CD4-positive, alpha-beta memory T cell (primary cell): ENCODE measurements at regions not wholly inside any gene's neighbourhood (a gene's known extent, or its start where the extent isn't known, plus 50 kb on each side); places are given as distances from the start of the nearest gene placed in this dataset.

Source experiments
- CTCF ChIA-PET: fragments of 350-600 bp; sonication (Branson Sonifier 250); formaldehyde crosslinking; loops from one replicate; lab custom pipeline; 2021; ENCODE audit warnings: inconsistent platforms; ENCODE audit not compliant: partially characterized antibody; lab: Charles Lee
- POLR2A ChIA-PET: fragments of 350-600 bp; sonication (Branson Sonifier 250); formaldehyde crosslinking; loops from one replicate; lab custom pipeline; 2021; ENCODE audit not compliant: partially characterized antibody; lab: Charles Lee
- DNase-seq, 5 donors: peaks; one replicate each; pipeline versions ENCODE4 v3.0.0 to v3.0.0-alpha.2; 2020 to 2022; ENCODE audit warnings: mixed read lengths in 1 of 5
- H3K27ac ChIP-seq: one replicate; pipeline ENCODE4 v1.7.0; 2013; ENCODE audit warnings: low read depth, low read length
- H3K27me3 ChIP-seq: 2 replicates; pipeline ENCODE4 v1.7.0; 2013; ENCODE audit warnings: mild to moderate bottlenecking, low read length, moderate library complexity; ENCODE audit not compliant: insufficient read depth
- H3K36me3 ChIP-seq: 2 replicates; pipeline ENCODE4 v1.7.0; 2013; ENCODE audit warnings: mild to moderate bottlenecking, low read length, moderate library complexity; ENCODE audit not compliant: insufficient read depth
- H3K4me1 ChIP-seq: 2 replicates; pipeline ENCODE4 v1.7.0; 2013; ENCODE audit warnings: mild to moderate bottlenecking, low read length, moderate library complexity; ENCODE audit not compliant: insufficient read depth
- H3K4me3 ChIP-seq, 2 donors: one replicate each; pipeline ENCODE4 v1.7.0; 2013; ENCODE audit warnings: low read length in 2 of 2, mild to moderate bottlenecking in 1 of 2
- H3K9me3 ChIP-seq, 2 donors: one replicate each; pipeline ENCODE4 v1.7.0; 2013; ENCODE audit warnings: low read length in 2 of 2, control low read depth in 1 of 2; ENCODE audit not compliant: control insufficient read depth in 1 of 2
- H3K27ac Mint-ChIP-seq, 7 donors: one replicate each; pipeline ENCODE4 v1.8.0; 2020 to 2021; ENCODE audit warnings: mixed read lengths in 7 of 7, mild to moderate bottlenecking in 6 of 7, inconsistent platforms in 3 of 7, moderate library complexity in 3 of 7
- H3K27me3 Mint-ChIP-seq, 2 donors: one replicate each; pipeline ENCODE4 v1.8.0; 2020 to 2021; ENCODE audit warnings: mixed read lengths in 2 of 2
- H3K36me3 Mint-ChIP-seq, 2 donors: one replicate each; pipeline ENCODE4 v1.8.0; 2020 to 2021; ENCODE audit warnings: mixed read lengths in 2 of 2, inconsistent platforms in 1 of 2, mild to moderate bottlenecking in 1 of 2
- H3K4me1 Mint-ChIP-seq, 4 donors: one replicate each; pipeline ENCODE4 v1.8.0; 2020 to 2021; ENCODE audit warnings: mixed read lengths in 4 of 4, mild to moderate bottlenecking in 1 of 4
- H3K4me3 Mint-ChIP-seq, 8 donors: one replicate each; pipeline ENCODE4 v1.8.0; 2020 to 2021; ENCODE audit warnings: mixed read lengths in 8 of 8, mild to moderate bottlenecking in 7 of 8, moderate library complexity in 6 of 8, inconsistent platforms in 3 of 8
- H3K9me3 Mint-ChIP-seq, 8 donors: one replicate each; pipeline ENCODE4 v1.8.0; 2020 to 2021; ENCODE audit warnings: mixed read lengths in 8 of 8, mild to moderate bottlenecking in 5 of 8, inconsistent platforms in 3 of 8, moderate library complexity in 1 of 8
- intact Hi-C: fragments of 100-400 bp; cut with micrococcal nuclease; formaldehyde crosslinking; loops from one replicate; pipeline ENCODE4 v1.15.1; 2023

- peaks cover 0 to 6% of the 10 kb centered on the region in 2 donors for H3K27me3 Mint-ChIP-seq
- no peak overlapping the region for H3K27ac Mint-ChIP-seq
- no peaks in the 10 kb centered on the region for H3K4me1 Mint-ChIP-seq
- Histone ChIP-seq H3K27me3 (no peaks in the 10 kb centered on the region), H3K36me3 (no peaks in the 10 kb centered on the region), H3K4me3 (no peak overlapping the region), H3K4me1 (no peaks in the 10 kb centered on the region), H3K9me3 (no peaks in the 10 kb centered on the region), H3K27ac (no peak overlapping the region)
- no peak for DNase-seq
- no peak overlapping the region for H3K4me3 Mint-ChIP-seq
- POLR2A ChIA-PET, result no interaction called here
- CTCF ChIA-PET, result no interaction called here
- H3K36me3 Mint-ChIP-seq, result no peaks in the 10 kb centered on the region
- intact Hi-C loops, result no loop called here
- H3K9me3 Mint-ChIP-seq, result peaks cover 0 to 8% (median 0%) of the 10 kb centered on the region in 8 donors
Measured at GRCh38 chr6:84417260-84417659, 189.8 kb upstream of the CEP162 start.

DNA sequence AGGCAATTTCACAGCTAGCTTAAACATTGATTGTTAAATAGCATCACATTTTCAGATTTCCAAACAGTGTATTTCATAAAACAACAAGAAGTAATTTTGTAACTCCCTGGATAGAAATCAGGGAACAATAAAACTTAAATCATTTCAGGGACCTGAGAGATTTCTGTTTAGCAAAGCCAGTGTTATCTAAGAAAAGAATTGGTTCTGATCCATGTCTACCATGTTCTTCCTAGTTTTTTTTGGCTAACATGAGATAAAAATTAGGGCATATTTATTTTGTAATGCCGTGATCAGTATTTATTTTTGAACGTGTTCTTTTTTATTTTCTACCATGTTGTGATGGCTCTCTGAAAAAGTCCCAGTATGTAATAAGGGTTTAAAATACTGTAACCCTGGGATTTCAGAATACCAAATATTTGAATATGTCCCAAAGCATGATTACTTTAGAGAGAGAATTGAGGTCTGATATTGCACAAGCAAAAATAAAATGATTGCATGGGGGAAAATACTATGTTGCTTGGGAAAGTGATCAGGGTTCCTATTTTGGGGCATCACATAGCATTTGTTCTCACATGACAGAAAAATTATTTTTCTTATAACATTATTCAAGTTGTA lies 188.7 kb upstream of the CEP162 start:
- peaks cover 0 to 2% of the 10 kb centered on the region in 2 donors for H3K27me3 Mint-ChIP-seq

GRCh38 chr6:84415517-84415916 lies 188.1 kb upstream of the CEP162 start:
- Histone ChIP-seq H3K9me3 (no peaks in the 10 kb centered on the region), H3K36me3 (no peaks in the 10 kb centered on the region), H3K27me3 (no peaks in the 10 kb centered on the region), H3K4me3 (no peak overlapping the region), H3K4me1 (no peaks in the 10 kb centered on the region), H3K27ac (no peak overlapping the region)
- Mint-ChIP-seq H3K36me3 (no peaks in the 10 kb centered on the region), H3K9me3 (peaks cover 0 to 6% (median 0%) of the 10 kb centered on the region in 8 donors), H3K4me3 (no peak overlapping the region), H3K27ac (no peak overlapping the region), H3K27me3 (peaks cover 0 to 1% of the 10 kb centered on the region in 2 donors), H3K4me1 (no peaks in the 10 kb centered on the region)
- CTCF ChIA-PET, result no interaction called here
- DNase-seq, result no peak
- intact Hi-C loops, result no loop called here
- POLR2A ChIA-PET, result no interaction called here

More for the DNA sequence above, 188.7 kb upstream of the CEP162 start:
- POLR2A ChIA-PET, result no interaction called here
- no peak for DNase-seq
- H3K4me3 Mint-ChIP-seq, result no peak overlapping the region
- peaks cover 0 to 6% (median 0%) of the 10 kb centered on the region in 8 donors for H3K9me3 Mint-ChIP-seq
- no peak overlapping the region for H3K27ac Mint-ChIP-seq
- H3K4me1 Mint-ChIP-seq, result no peaks in the 10 kb centered on the region
- CTCF ChIA-PET, result no interaction called here
- no peaks in the 10 kb centered on the region for H3K36me3 ChIP-seq
- no peak overlapping the region for H3K27ac ChIP-seq
- H3K4me1 ChIP-seq, result no peaks in the 10 kb centered on the region
- no peaks in the 10 kb centered on the region for H3K36me3 Mint-ChIP-seq
- H3K27me3 ChIP-seq, result no peaks in the 10 kb centered on the region
- intact Hi-C loops, result no loop called here
- no peak overlapping the region for H3K4me3 ChIP-seq
- no peaks in the 10 kb centered on the region for H3K9me3 ChIP-seq

- CTCF ChIA-PET, result no interaction called here
- Histone ChIP-seq H3K9me3 (no peaks in the 10 kb centered on the region), H3K36me3 (no peaks in the 10 kb centered on the region), H3K27me3 (no peaks in the 10 kb centered on the region), H3K4me1 (no peaks in the 10 kb centered on the region), H3K27ac (no peak overlapping the region), H3K4me3 (no peak overlapping the region)
- H3K9me3 Mint-ChIP-seq, result peaks cover 0 to 6% (median 0%) of the 10 kb centered on the region in 8 donors
- no peak for DNase-seq
- intact Hi-C loops, result no loop called here
- POLR2A ChIA-PET, result no interaction called here
- H3K27ac Mint-ChIP-seq, result no peak overlapping the region
- H3K27me3 Mint-ChIP-seq, result no peaks in the 10 kb centered on the region
- H3K36me3 Mint-ChIP-seq, result no peaks in the 10 kb centered on the region
- H3K4me3 Mint-ChIP-seq, result no peak overlapping the region
- H3K4me1 Mint-ChIP-seq, result no peaks in the 10 kb centered on the region
Measured at GRCh38 chr6:84415068-84415467, 187.6 kb upstream of the CEP162 start.

GRCh38 chr6:84414531-84414930 lies 187.1 kb upstream of the CEP162 start:
- no peaks in the 10 kb centered on the region for H3K27me3 Mint-ChIP-seq
- H3K27ac Mint-ChIP-seq, result no peak overlapping the region
- ChIA-PET POLR2A (no interaction called here), CTCF (no interaction called here)
- Histone ChIP-seq H3K27ac (no peak overlapping the region), H3K4me1 (no peaks in the 10 kb centered on the region), H3K27me3 (no peaks in the 10 kb centered on the region), H3K9me3 (no peaks in the 10 kb centered on the region), H3K4me3 (no peak overlapping the region), H3K36me3 (no peaks in the 10 kb centered on the region)
- DNase-seq, result no peak
- no peaks in the 10 kb centered on the region for H3K4me1 Mint-ChIP-seq
- no peak overlapping the region for H3K4me3 Mint-ChIP-seq
- no peaks in the 10 kb centered on the region for H3K36me3 Mint-ChIP-seq
- intact Hi-C loops, result no loop called here
- peaks cover 0 to 6% (median 0%) of the 10 kb centered on the region in 8 donors for H3K9me3 Mint-ChIP-seq

GRCh38 chr6:84411060-84411629 lies 183.7 kb upstream of the CEP162 start:
- no peak for DNase-seq
- Mint-ChIP-seq H3K9me3 (peaks cover 0 to 1% (median 0%) of the 10 kb centered on the region in 8 donors), H3K36me3 (no peaks in the 10 kb centered on the region), H3K27me3 (no peaks in the 10 kb centered on the region), H3K4me1 (no peaks in the 10 kb centered on the region), H3K4me3 (no peak overlapping the region), H3K27ac (no peak overlapping the region)
- ChIA-PET CTCF (no interaction called here), POLR2A (no interaction called here)
- H3K4me1 ChIP-seq, result no peaks in the 10 kb centered on the region
- intact Hi-C loops, result no loop called here
- no peak overlapping the region for H3K27ac ChIP-seq
- H3K27me3 ChIP-seq, result no peaks in the 10 kb centered on the region
- H3K36me3 ChIP-seq, result no peaks in the 10 kb centered on the region
- H3K4me3 ChIP-seq, result no peak overlapping the region
- no peaks in the 10 kb centered on the region for H3K9me3 ChIP-seq

- H3K27me3 ChIP-seq, result no peaks in the 10 kb centered on the region
- Mint-ChIP-seq H3K27me3 (no peaks in the 10 kb centered on the region), H3K36me3 (no peaks in the 10 kb centered on the region), H3K4me3 (no peak overlapping the region), H3K27ac (no peak overlapping the region), H3K9me3 (peaks cover 0 to 1% (median 0%) of the 10 kb centered on the region in 8 donors), H3K4me1 (no peaks in the 10 kb centered on the region)
- CTCF ChIA-PET, result no interaction called here
- no peaks in the 10 kb centered on the region for H3K9me3 ChIP-seq
- POLR2A ChIA-PET, result no interaction called here
- no peak overlapping the region for H3K4me3 ChIP-seq
- intact Hi-C loops, result no loop called here
- no peak for DNase-seq
- no peak overlapping the region for H3K27ac ChIP-seq
- no peaks in the 10 kb centered on the region for H3K4me1 ChIP-seq
- H3K36me3 ChIP-seq, result no peaks in the 10 kb centered on the region
Measured at GRCh38 chr6:84409911-84410310, 182.5 kb upstream of the CEP162 start.
